Mucosa of descending colon (tissue), 3 donors: ENCODE measurements at regions not wholly inside any gene's neighbourhood (a gene's known extent, or its start where the extent isn't known, plus 50 kb on each side); places are given as distances from the start of the nearest gene placed in this dataset.
A peak's percentile ranks its signal among the peaks of the same experiment; 100 is the strongest.

Experiments
- ATAC-seq: fragments of 200-7000 bp; cut with Tn5 transposase; one replicate; pipeline ENCODE4 v1.9.1; 2020; ENCODE audit warnings: mild to moderate bottlenecking, moderate library complexity
- DNase-seq, 3 donors: peaks; one replicate each; pipeline ENCODE4 v3.0.0-alpha.2; 2020
- H3K36me3 ChIP-seq: fragments of 200-600 bp; one replicate; pipeline ENCODE4 v1.8.0; 2021; ENCODE audit warnings: low read depth, mild to moderate bottlenecking
- H3K4me1 ChIP-seq: fragments of 200-600 bp; one replicate; pipeline ENCODE4 v1.8.0; 2021; ENCODE audit warnings: low read depth, mild to moderate bottlenecking
- H3K4me3 ChIP-seq: fragments of 200-600 bp; one replicate; pipeline ENCODE4 v1.8.0; 2021; ENCODE audit warnings: mild to moderate bottlenecking
- H3K9me3 ChIP-seq: fragments of 200-600 bp; one replicate; pipeline ENCODE4 v1.8.0; 2021; ENCODE audit warnings: mild to moderate bottlenecking
- intact Hi-C, 2 donors: fragments of 100-400 bp; cut with DNase I in 1 of 2; cut with micrococcal nuclease in 1 of 2; formaldehyde crosslinking; loops; one replicate each; pipeline versions ENCODE4 v1.11.0 to v1.11.1; 2022; cut with DNase I, micrococcal nuclease
- TF ChIP-seq, protein P1 (sequence below): fragments of 200-600 bp; IDR thresholded peaks from one replicate; pipeline ENCODE4 v1.8.0; 2022; ENCODE audit warnings: antibody characterized with exemption, mild to moderate bottlenecking
- donor health status: DM: no; HTN: no; CAD: no; lungs with moderate emphysema.
- donor health status: DM: no; HTN: no; CAD: no.
- donor health status: DM: no; HTN: yes; CAD: no.

DNA sequence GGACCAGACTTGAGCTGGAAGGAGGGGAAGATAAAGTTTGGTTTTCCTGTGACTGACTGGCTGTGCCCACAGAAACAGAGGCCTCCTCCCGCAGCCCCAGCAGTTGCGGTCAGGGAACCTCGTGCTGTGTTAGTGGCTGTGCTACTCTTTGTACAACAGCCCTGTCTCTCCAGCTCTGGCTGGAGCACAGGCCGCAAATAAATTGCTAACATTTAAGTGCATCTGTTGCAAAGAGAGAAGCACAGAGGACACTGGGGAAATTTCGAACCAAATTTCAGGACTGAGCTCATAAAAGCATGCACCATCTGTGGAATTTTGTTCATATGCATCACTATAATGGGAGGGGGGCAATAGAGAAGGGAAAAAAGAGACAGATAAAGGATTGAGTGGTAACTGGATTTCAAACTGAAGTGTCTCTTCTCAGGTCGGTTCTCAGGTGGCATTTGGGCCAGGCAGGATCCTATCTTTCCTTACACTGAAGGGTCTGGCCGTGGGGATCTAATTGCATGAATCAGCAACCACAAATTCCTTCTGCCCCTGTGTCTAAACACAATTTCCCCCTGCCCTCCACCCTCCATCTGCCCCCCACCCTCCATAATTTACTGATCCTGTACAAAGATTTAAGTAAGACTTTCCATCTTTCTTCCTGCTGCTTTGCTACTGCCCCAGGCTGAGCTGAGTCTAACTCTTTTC is 88.9 kb upstream of the ATXN1 start:
- intact Hi-C loops: no loop called here
- ATAC-seq (no peak), DNase-seq (no peak)
- no peaks in the 10 kb centered on the region for H3K4me1 ChIP-seq
- no peaks in the 10 kb centered on the region for H3K36me3 ChIP-seq
- TF ChIP-seq, protein P1, sequence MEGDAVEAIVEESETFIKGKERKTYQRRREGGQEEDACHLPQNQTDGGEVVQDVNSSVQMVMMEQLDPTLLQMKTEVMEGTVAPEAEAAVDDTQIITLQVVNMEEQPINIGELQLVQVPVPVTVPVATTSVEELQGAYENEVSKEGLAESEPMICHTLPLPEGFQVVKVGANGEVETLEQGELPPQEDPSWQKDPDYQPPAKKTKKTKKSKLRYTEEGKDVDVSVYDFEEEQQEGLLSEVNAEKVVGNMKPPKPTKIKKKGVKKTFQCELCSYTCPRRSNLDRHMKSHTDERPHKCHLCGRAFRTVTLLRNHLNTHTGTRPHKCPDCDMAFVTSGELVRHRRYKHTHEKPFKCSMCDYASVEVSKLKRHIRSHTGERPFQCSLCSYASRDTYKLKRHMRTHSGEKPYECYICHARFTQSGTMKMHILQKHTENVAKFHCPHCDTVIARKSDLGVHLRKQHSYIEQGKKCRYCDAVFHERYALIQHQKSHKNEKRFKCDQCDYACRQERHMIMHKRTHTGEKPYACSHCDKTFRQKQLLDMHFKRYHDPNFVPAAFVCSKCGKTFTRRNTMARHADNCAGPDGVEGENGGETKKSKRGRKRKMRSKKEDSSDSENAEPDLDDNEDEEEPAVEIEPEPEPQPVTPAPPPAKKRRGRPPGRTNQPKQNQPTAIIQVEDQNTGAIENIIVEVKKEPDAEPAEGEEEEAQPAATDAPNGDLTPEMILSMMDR: no peak
- H3K9me3 ChIP-seq: no peaks in the 10 kb centered on the region
- no peak overlapping the region for H3K4me3 ChIP-seq

DNA sequence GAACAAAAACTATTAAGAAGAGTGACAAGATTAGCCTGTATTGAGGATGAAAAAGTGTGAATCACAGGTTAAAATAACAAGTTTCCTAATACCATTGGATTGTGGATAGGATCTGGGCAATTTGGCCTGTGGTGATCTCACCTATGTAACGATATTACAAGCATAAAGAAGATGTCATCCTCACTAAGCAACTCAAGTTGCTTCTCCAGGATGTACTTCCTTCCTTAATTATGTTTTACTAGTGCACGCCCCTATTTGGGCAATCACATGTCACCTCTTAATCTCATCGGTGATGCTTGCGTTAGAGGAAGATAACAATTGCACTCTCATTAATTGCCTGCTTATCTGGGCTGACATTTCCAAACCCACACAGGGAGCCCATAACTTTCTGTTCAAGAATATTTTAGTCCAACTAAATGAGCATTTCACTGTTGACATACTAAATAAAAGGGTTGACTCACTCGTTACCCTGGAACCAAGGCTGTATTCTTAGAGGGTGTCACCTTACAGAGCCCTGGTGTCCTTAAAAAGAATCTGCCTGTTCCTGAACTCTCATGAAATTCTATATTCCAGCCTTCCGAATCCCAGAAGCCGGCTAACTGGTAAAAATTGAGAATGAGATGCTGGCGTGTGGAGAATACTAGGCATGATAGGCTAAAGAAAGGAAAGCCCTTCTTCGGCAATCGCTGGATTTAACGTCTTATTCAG is 88.2 kb upstream of the ATXN1 start:
- H3K9me3 ChIP-seq: no peaks in the 10 kb centered on the region
- ATAC-seq (peak; percentile 10), DNase-seq (no peak)
- H3K4me1 ChIP-seq: no peaks in the 10 kb centered on the region
- no peak overlapping the region for H3K4me3 ChIP-seq
- TF ChIP-seq, protein P1: no peak
- intact Hi-C loops: no loop called here
- H3K36me3 ChIP-seq: no peaks in the 10 kb centered on the region

DNA sequence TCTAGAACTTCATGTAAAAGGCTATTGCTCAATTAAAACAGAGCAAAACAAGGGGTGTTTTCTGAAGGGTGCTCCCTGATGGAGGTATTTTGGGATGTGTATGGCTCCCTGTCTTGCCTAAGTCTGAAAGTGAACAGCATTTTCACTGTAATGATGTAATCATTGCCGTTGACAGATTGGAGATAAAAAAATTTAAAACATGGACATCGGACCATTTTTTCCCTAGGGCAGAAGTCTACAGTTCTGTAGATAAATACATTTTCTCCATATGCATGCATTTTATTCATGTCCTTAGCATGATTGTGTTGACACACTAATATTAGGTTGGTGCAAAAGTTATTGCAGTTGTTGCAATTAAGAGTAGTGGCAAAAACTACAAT is 85.1 kb upstream of the ATXN1 start:
- no peak for DNase-seq
- intact Hi-C loops: no loop called here
- TF ChIP-seq, protein P1: no peak
- Histone ChIP-seq H3K4me1 (no peaks in the 10 kb centered on the region), H3K9me3 (no peaks in the 10 kb centered on the region), H3K36me3 (no peaks in the 10 kb centered on the region), H3K4me3 (no peak overlapping the region)
- ATAC-seq: no peak

DNA sequence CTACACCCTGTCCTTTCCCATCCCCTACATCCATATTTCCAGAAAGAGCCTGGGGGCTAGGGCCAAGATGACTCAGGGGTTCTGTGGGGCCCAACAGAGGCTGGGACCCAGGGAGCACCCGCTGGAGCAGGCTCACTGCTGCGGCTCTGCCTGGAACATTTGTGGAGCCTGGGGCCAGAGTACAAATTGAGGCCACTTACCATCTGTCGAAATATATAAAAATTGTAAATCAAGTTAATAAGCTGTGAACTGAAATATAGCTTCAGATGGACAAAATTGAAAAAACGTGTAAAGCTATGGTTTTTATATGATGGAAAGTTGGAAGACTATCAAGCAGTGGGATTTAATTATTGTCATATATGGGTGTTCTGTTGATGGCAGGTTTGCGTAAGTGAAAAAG is 82.9 kb upstream of the ATXN1 start:
- ATAC-seq: no peak
- Histone ChIP-seq H3K36me3 (no peaks in the 10 kb centered on the region), H3K4me3 (no peak overlapping the region), H3K4me1 (no peaks in the 10 kb centered on the region), H3K9me3 (no peaks in the 10 kb centered on the region)
- no peak for DNase-seq
- intact Hi-C loops: no loop called here
- TF ChIP-seq, protein P1: no peak

DNA sequence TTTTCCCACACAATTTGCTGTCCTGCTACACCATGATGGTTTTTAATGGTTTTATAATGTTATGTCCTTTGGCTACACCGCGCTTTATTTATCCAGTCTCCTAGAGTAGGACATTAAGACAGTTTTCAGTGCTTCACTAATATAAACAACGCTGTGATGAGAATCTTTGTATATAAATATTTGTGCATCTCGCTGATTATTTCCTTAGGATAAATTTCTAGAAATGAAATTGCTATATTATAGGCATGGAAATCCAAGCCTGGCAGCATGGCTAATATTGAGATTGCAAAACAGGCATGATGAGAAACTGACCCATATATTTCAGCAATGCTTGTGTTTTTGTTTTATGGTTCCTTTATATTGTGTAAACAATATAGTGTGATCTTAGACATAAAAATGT is 81.4 kb upstream of the ATXN1 start:
- no peaks in the 10 kb centered on the region for H3K4me1 ChIP-seq
- TF ChIP-seq, protein P1: no peak
- no peaks in the 10 kb centered on the region for H3K36me3 ChIP-seq
- intact Hi-C loops: no loop called here
- no peak for ATAC-seq
- no peak for DNase-seq
- H3K4me3 ChIP-seq: no peak overlapping the region
- H3K9me3 ChIP-seq: no peaks in the 10 kb centered on the region
